Neural cell (in vitro differentiated cells): ENCODE measurements at regions not wholly inside any gene's neighbourhood (a gene's known extent, or its start where the extent isn't known, plus 50 kb on each side); places are given as distances from the start of the nearest gene placed in this dataset.

Source experiments
- EP300 ChIP-seq: fragments of 450-650 bp; conservative IDR thresholded peaks from 2 replicates; pipeline ENCODE4 v1.6.1; 2014; ENCODE audit warnings: antibody characterized with exemption, mild to moderate bottlenecking, moderate library complexity; ENCODE audit not compliant: poor library complexity, severe bottlenecking
- EZH2 ChIP-seq: fragments of 200-600, 300-800 bp; shearing (Covaris generic), sonication (generic); IDR thresholded peaks from 2 replicates; pipeline ENCODE4 v1.6.1; 2014; ENCODE audit warnings: antibody characterized with exemption, low read length, borderline replicate concordance, mild to moderate bottlenecking; ENCODE audit not compliant: insufficient read depth, poor library complexity, severe bottlenecking
- POLR2AphosphoS5 ChIP-seq: IDR thresholded peaks from 2 replicates; pipeline ENCODE4 v1.6.1; 2012
- RAD21 ChIP-seq: fragments of 450-650 bp; conservative IDR thresholded peaks from 2 replicates; pipeline ENCODE4 v1.6.1; 2014; ENCODE audit warnings: antibody characterized with exemption, mild to moderate bottlenecking, moderate library complexity
- TF ChIP-seq, protein P1 (sequence below): fragments of 450-650 bp; IDR thresholded peaks from 2 replicates; pipeline ENCODE4 v1.5.1; 2014; ENCODE audit warnings: antibody characterized with exemption, mild to moderate bottlenecking, moderate library complexity; ENCODE audit not compliant: poor library complexity, severe bottlenecking
- TF ChIP-seq, protein P2 (sequence below): IDR thresholded peaks from 2 replicates; pipeline ENCODE4 v1.6.1; 2012; ENCODE audit warnings: borderline replicate concordance

DNA sequence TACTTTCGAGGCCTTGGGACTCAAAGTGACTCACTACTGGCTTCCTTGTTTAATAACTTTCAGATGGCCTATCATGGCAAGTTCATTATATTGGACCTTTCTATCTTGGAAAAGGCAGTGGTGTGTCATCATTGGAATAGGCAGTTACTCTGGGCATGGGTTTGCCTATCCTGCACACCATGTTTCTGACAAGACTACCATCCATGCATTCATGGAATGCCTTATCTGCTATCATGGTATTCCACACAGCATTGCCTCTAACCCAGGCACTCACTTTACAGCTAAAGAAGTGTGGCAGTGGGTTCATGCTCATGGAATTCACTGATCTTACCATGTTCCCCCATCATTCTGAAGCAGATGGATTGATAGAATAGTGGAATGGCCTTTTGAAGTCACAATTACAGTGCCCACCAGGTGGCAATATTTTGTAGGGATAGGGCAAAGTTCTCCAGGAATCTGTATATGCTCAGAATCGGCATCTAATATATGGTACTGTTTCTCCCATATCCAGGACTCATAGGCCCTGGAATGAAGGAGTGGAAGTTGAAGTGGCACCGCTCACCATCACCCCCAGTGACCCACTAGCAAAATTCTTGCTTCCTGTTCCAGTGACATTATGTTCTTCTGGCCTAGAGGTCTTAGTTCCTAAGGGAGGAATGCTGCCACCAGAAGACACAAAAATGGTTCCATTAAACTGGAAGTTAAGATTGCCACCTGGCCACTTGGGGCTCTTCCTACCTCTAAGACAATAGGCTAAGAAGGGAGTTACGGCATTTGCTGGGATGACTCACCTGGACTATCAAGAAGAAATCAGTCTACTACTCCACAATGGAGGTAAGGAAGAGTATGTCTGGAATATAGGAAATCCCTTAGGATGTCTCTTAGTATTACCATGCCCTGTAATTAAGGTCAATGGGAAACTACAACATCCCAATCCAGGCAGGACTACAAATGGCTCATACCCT is 1161.4 kb downstream of the SI start:
- TF ChIP-seq, protein P1, sequence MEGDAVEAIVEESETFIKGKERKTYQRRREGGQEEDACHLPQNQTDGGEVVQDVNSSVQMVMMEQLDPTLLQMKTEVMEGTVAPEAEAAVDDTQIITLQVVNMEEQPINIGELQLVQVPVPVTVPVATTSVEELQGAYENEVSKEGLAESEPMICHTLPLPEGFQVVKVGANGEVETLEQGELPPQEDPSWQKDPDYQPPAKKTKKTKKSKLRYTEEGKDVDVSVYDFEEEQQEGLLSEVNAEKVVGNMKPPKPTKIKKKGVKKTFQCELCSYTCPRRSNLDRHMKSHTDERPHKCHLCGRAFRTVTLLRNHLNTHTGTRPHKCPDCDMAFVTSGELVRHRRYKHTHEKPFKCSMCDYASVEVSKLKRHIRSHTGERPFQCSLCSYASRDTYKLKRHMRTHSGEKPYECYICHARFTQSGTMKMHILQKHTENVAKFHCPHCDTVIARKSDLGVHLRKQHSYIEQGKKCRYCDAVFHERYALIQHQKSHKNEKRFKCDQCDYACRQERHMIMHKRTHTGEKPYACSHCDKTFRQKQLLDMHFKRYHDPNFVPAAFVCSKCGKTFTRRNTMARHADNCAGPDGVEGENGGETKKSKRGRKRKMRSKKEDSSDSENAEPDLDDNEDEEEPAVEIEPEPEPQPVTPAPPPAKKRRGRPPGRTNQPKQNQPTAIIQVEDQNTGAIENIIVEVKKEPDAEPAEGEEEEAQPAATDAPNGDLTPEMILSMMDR = peak; percentile 14
- TF ChIP-seq POLR2AphosphoS5 (no peak), EP300 (no peak), EZH2 (no peak), RAD21 (peak; percentile 12)
- TF ChIP-seq, protein P2, sequence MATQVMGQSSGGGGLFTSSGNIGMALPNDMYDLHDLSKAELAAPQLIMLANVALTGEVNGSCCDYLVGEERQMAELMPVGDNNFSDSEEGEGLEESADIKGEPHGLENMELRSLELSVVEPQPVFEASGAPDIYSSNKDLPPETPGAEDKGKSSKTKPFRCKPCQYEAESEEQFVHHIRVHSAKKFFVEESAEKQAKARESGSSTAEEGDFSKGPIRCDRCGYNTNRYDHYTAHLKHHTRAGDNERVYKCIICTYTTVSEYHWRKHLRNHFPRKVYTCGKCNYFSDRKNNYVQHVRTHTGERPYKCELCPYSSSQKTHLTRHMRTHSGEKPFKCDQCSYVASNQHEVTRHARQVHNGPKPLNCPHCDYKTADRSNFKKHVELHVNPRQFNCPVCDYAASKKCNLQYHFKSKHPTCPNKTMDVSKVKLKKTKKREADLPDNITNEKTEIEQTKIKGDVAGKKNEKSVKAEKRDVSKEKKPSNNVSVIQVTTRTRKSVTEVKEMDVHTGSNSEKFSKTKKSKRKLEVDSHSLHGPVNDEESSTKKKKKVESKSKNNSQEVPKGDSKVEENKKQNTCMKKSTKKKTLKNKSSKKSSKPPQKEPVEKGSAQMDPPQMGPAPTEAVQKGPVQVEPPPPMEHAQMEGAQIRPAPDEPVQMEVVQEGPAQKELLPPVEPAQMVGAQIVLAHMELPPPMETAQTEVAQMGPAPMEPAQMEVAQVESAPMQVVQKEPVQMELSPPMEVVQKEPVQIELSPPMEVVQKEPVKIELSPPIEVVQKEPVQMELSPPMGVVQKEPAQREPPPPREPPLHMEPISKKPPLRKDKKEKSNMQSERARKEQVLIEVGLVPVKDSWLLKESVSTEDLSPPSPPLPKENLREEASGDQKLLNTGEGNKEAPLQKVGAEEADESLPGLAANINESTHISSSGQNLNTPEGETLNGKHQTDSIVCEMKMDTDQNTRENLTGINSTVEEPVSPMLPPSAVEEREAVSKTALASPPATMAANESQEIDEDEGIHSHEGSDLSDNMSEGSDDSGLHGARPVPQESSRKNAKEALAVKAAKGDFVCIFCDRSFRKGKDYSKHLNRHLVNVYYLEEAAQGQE = no peak
